ENCODE measurements at regions not wholly inside any gene's neighbourhood (a gene's known extent, or its start where the extent isn't known, plus 50 kb on each side); places are given as distances from the start of the nearest gene placed in this dataset.

- TF ChIP-seq YY1 (IDR thresholded peaks at IDR 0.05; ENCODE audit: insufficient read depth, insufficient read length) (no peak), ZNF274 (IDR thresholded peaks at IDR 0.05; ENCODE audit: low read depth, low read length) (no peak), SUZ12 (IDR thresholded peaks at IDR 0.05; ENCODE audit: extremely low read depth, insufficient read depth, insufficient read length) (no peak)
Measured at GRCh38 chr5:10858945-10859344, 97.9 kb upstream of the DAP start.

Measured in NT2/D1 (cell line).